ENCODE measurements at regions not wholly inside any gene's neighbourhood (a gene's known extent, or its start where the extent isn't known, plus 50 kb on each side); places are given as distances from the start of the nearest gene placed in this dataset.
"Not testable (repeated sequence)": the region's sequence is repeated elsewhere in the genome, so short reads cannot be mapped to it uniquely, and the experiment has no call there.

DNA sequence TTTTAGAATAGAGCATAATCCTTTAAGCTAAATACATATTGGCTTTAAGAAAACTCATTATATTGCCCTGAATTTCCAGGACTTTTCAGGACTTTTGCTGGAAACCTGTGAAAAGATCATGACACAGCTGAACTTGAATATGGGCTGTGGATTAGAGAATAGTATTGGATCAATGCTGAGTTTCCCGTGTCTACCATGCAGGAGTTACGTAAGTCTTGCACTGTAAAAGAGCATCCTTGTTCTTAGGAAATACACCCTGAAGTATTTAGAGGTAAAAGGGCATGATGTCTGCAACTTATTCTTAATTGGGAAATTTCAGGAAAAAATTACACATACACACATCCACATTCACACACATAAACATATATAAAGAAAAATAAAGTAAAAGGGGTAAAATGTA is 82.1 kb downstream of the ZFP36L2 start:
- Histone ChIP-seq H2AK5ac (ENCODE audit: low read depth, low read length) (no peak overlapping the region), H3K27ac (replicated peaks; ENCODE audit: low read length) (no peak overlapping the region), H3K23ac (ENCODE audit: low read depth, low read length, poor library complexity) (no peak overlapping the region), H2BK120ac (ENCODE audit: low read depth, low read length) (no peak overlapping the region), H3K4me1 (ENCODE audit: control insufficient read depth in 2 of 2, insufficient read depth in 1 of 2, low read depth in 1 of 2, low read length in 2 of 2) (peaks cover 4 to 8% of the 10 kb centered on the region in 2 donors), H3K4me2 (ENCODE audit: insufficient read depth, low read length, poor library complexity, severe bottlenecking) (no peak overlapping the region), H4K91ac (ENCODE audit: low read depth, low read length, poor library complexity) (no peak overlapping the region), H2BK15ac (ENCODE audit: low read length) (no peak overlapping the region), H3K4ac (ENCODE audit: low read length) (no peak overlapping the region), H2BK5ac (ENCODE audit: low read length) (no peak overlapping the region), H3K9ac (ENCODE audit: low read depth, low read length, poor library complexity) (no peak overlapping the region), H2BK12ac (ENCODE audit: low read length) (no peak overlapping the region), H3K79me1 (ENCODE audit: low read depth, low read length) (no peaks in the 10 kb centered on the region), H3K27me3 (ENCODE audit: control insufficient read depth in 3 of 3, insufficient read depth in 3 of 3, low read depth in 1 of 3, low read length in 3 of 3) (no peaks in the 10 kb centered on the region), H3K18ac (ENCODE audit: low read length) (no peak overlapping the region), H3K4me3 (ENCODE audit: low read length in 2 of 2) (no peak overlapping the region), H2AFZ (ENCODE audit: low read length) (no peak overlapping the region), H3K9me3 (replicated peaks in 1 of 2; ENCODE audit: control insufficient read depth in 2 of 2, insufficient read depth in 1 of 2, low read depth in 1 of 2, low read length in 2 of 2) (peaks cover 0 to 2% of the 10 kb centered on the region in 2 donors), H3K36me3 (replicated peaks in 1 of 2; ENCODE audit: control insufficient read depth in 2 of 2, insufficient read depth in 2 of 2, low read length in 2 of 2) (no peaks in the 10 kb centered on the region), H3K14ac (ENCODE audit: low read length) (no peak overlapping the region), H4K8ac (ENCODE audit: low read depth, low read length) (no peak overlapping the region)
- DNase-seq (ENCODE audit: low spot score) = no peak
- WGBS, 2 donors (ENCODE audit: extremely low coverage in 2 of 2, insufficient read length in 2 of 2, insufficient replicate concordance in 1 of 2) = no CpG with 5 or more reads among the region's 2 CpGs

DNA sequence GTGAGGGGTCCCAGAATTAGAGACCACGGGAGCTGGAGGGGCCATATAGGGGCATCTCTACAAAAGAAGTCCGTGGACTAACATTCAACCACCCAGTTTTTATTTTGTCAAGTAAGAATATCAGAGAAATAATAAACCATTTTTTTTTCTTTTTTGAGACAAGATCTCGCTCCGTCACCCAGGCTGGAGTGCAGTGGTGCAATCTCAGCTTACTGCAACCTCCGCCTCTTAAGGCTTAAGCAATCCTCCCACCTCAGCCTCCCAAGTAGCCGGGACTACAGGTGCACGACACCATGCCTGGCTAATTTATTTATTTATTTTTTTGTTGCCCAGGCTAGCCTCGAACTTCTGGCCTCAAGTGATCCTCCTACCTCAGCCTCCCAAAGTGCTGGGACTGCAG is 82.7 kb downstream of the ZFP36L2 start:
- Histone ChIP-seq H3K9me3 (replicated peaks in 1 of 2; ENCODE audit: control insufficient read depth in 2 of 2, insufficient read depth in 1 of 2, low read depth in 1 of 2, low read length in 2 of 2) (peaks cover 0 to 2% of the 10 kb centered on the region in 2 donors), H2BK120ac (ENCODE audit: low read depth, low read length) (no peak overlapping the region), H2BK5ac (ENCODE audit: low read length) (no peak overlapping the region), H3K79me1 (ENCODE audit: low read depth, low read length) (no peaks in the 10 kb centered on the region), H3K14ac (ENCODE audit: low read length) (no peak overlapping the region), H3K27ac (replicated peaks; ENCODE audit: low read length) (no peak overlapping the region), H3K4me3 (ENCODE audit: low read length in 2 of 2) (no peak overlapping the region), H2AK5ac (ENCODE audit: low read depth, low read length) (no peak overlapping the region), H3K9ac (ENCODE audit: low read depth, low read length, poor library complexity) (no peak overlapping the region), H3K27me3 (ENCODE audit: control insufficient read depth in 3 of 3, insufficient read depth in 3 of 3, low read depth in 1 of 3, low read length in 3 of 3) (no peaks in the 10 kb centered on the region), H3K36me3 (replicated peaks in 1 of 2; ENCODE audit: control insufficient read depth in 2 of 2, insufficient read depth in 2 of 2, low read length in 2 of 2) (no peaks in the 10 kb centered on the region), H2AFZ (ENCODE audit: low read length) (no peak overlapping the region), H3K4ac (ENCODE audit: low read length) (no peak overlapping the region), H3K23ac (ENCODE audit: low read depth, low read length, poor library complexity) (no peak overlapping the region), H3K18ac (ENCODE audit: low read length) (no peak overlapping the region), H3K4me2 (ENCODE audit: insufficient read depth, low read length, poor library complexity, severe bottlenecking) (no peak overlapping the region), H4K91ac (ENCODE audit: low read depth, low read length, poor library complexity) (no peak overlapping the region), H4K8ac (ENCODE audit: low read depth, low read length) (no peak overlapping the region), H3K4me1 (ENCODE audit: control insufficient read depth in 2 of 2, insufficient read depth in 1 of 2, low read depth in 1 of 2, low read length in 2 of 2) (peaks cover 4 to 8% of the 10 kb centered on the region in 2 donors), H2BK15ac (ENCODE audit: low read length) (no peak overlapping the region), H2BK12ac (ENCODE audit: low read length) (no peak overlapping the region)
- no CpG with 5 or more reads among the region's 8 CpGs for WGBS, 2 donors (ENCODE audit: extremely low coverage in 2 of 2, insufficient read length in 2 of 2, insufficient replicate concordance in 1 of 2)
- DNase-seq (ENCODE audit: low spot score) = no peak

DNA sequence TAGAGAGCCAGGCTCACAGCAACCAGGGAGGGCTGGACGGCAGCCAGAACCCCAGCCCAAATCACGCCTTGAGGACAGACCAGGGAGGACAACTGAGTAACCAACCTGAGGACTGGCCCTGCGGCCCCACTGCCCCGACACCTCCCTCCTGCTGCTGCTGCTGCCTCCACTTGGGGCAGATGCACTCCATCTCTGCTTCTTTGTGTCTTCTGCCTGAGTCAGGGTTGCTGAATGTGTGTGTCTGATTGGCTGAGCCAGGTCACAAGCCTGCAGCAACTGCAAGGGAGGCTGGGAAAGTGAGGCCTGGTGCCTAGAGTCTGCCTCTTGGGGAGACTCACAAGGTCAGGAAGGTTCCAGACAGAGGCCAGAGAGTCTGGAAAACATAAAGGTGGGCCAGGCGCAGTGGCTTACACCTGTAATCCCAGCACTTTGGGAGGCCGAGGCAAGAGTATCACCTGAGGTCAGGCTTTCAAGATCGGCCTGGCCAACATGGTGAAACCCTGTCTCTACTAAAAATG is 83.4 kb downstream of the ZFP36L2 start:
- Histone ChIP-seq H3K4me3 (ENCODE audit: low read length in 2 of 2) (no peak overlapping the region), H4K91ac (ENCODE audit: low read depth, low read length, poor library complexity) (no peak overlapping the region), H3K23ac (ENCODE audit: low read depth, low read length, poor library complexity) (peak overlapping the region; percentile 38), H3K36me3 (replicated peaks in 1 of 2; ENCODE audit: control insufficient read depth in 2 of 2, insufficient read depth in 2 of 2, low read length in 2 of 2) (no peaks in the 10 kb centered on the region), H3K14ac (ENCODE audit: low read length) (no peak overlapping the region), H3K4me1 (ENCODE audit: control insufficient read depth in 2 of 2, insufficient read depth in 1 of 2, low read depth in 1 of 2, low read length in 2 of 2) (peaks cover 8 to 11% of the 10 kb centered on the region in 2 donors), H3K4me2 (ENCODE audit: insufficient read depth, low read length, poor library complexity, severe bottlenecking) (no peak overlapping the region), H3K79me1 (ENCODE audit: low read depth, low read length) (no peaks in the 10 kb centered on the region), H2AFZ (ENCODE audit: low read length) (peak overlapping the region; percentile 47), H2BK12ac (ENCODE audit: low read length) (peak overlapping the region; percentile 61), H3K4ac (ENCODE audit: low read length) (no peak overlapping the region), H3K9ac (ENCODE audit: low read depth, low read length, poor library complexity) (no peak overlapping the region), H3K18ac (ENCODE audit: low read length) (peak overlapping the region; percentile 77), H2BK120ac (ENCODE audit: low read depth, low read length) (peak overlapping the region; percentile 63), H4K8ac (ENCODE audit: low read depth, low read length) (no peak overlapping the region), H3K27ac (replicated peaks; ENCODE audit: low read length) (no peak overlapping the region), H2AK5ac (ENCODE audit: low read depth, low read length) (peak overlapping the region; percentile 94), H3K9me3 (replicated peaks in 1 of 2; ENCODE audit: control insufficient read depth in 2 of 2, insufficient read depth in 1 of 2, low read depth in 1 of 2, low read length in 2 of 2) (peaks cover 0 to 2% of the 10 kb centered on the region in 2 donors), H3K27me3 (ENCODE audit: control insufficient read depth in 3 of 3, insufficient read depth in 3 of 3, low read depth in 1 of 3, low read length in 3 of 3) (no peaks in the 10 kb centered on the region), H2BK15ac (ENCODE audit: low read length) (peak overlapping the region; percentile 71), H2BK5ac (ENCODE audit: low read length) (peak overlapping the region; percentile 2)
- no peak for DNase-seq (ENCODE audit: low spot score)
- no CpG with 5 or more reads among the region's 7 CpGs for WGBS, 2 donors (ENCODE audit: extremely low coverage in 2 of 2, insufficient read length in 2 of 2, insufficient replicate concordance in 1 of 2)

DNA sequence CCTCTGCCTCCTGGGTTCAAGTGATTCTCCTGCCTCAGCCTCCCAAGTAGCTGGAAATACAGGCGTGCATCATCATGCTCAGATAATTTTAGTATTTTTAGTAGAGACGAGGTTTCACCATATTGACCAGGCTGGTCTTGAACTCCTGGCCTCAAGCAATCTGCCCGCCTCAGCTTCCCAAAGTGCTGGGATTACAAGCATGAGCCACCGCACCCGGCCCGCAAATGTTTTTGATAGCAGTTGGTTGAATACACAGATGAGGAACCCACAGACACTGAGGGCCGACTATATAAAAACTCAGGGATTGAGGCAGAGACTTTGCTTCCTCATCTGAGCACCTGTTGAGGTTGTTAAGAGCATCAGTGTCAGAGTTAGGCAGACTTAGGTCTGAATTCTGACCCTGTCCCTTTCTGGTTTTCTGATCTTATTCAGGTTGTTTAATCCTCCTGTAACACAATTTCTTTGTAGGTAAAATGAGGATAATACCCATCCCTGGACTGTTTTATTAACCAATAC is 84.7 kb downstream of the ZFP36L2 start:
- WGBS, 2 donors (ENCODE audit: extremely low coverage in 2 of 2, insufficient read length in 2 of 2, insufficient replicate concordance in 1 of 2) = no CpG with 5 or more reads among the region's 7 CpGs
- not testable (repeated sequence) for H3K18ac ChIP-seq (ENCODE audit: low read length)

More for the DNA sequence above, 84.7 kb downstream of the ZFP36L2 start:
- not testable (repeated sequence) for H2BK15ac ChIP-seq (ENCODE audit: low read length); H4K91ac ChIP-seq (ENCODE audit: low read depth, low read length, poor library complexity); H3K27ac ChIP-seq (replicated peaks; ENCODE audit: low read length); H2BK120ac ChIP-seq (ENCODE audit: low read depth, low read length); H2AK5ac ChIP-seq (ENCODE audit: low read depth, low read length); H3K27me3 ChIP-seq (ENCODE audit: control insufficient read depth in 3 of 3, insufficient read depth in 3 of 3, low read depth in 1 of 3, low read length in 3 of 3); DNase-seq (ENCODE audit: low spot score); H3K9ac ChIP-seq (ENCODE audit: low read depth, low read length, poor library complexity); H3K79me1 ChIP-seq (ENCODE audit: low read depth, low read length); H4K8ac ChIP-seq (ENCODE audit: low read depth, low read length); H2AFZ ChIP-seq (ENCODE audit: low read length); H3K9me3 ChIP-seq (replicated peaks in 1 of 2; ENCODE audit: control insufficient read depth in 2 of 2, insufficient read depth in 1 of 2, low read depth in 1 of 2, low read length in 2 of 2); H3K4ac ChIP-seq (ENCODE audit: low read length); H2BK5ac ChIP-seq (ENCODE audit: low read length); H2BK12ac ChIP-seq (ENCODE audit: low read length); H3K36me3 ChIP-seq (replicated peaks in 1 of 2; ENCODE audit: control insufficient read depth in 2 of 2, insufficient read depth in 2 of 2, low read length in 2 of 2); H3K23ac ChIP-seq (ENCODE audit: low read depth, low read length, poor library complexity); H3K4me2 ChIP-seq (ENCODE audit: insufficient read depth, low read length, poor library complexity, severe bottlenecking); H3K4me3 ChIP-seq (ENCODE audit: low read length in 2 of 2); H3K14ac ChIP-seq (ENCODE audit: low read length)
- H3K4me1 ChIP-seq (ENCODE audit: control insufficient read depth in 2 of 2, insufficient read depth in 1 of 2, low read depth in 1 of 2, low read length in 2 of 2) = peaks cover 19 to 21% of the 10 kb centered on the region in 2 donors

All from neuronal stem cell (in vitro differentiated cells).